Aorta (tissue), 5 donors: ENCODE measurements at regions not wholly inside any gene's neighbourhood (a gene's known extent, or its start where the extent isn't known, plus 50 kb on each side); places are given as distances from the start of the nearest gene placed in this dataset.

ENCODE experiments used
- ATAC-seq: fragments of 200-7000 bp; cut with Tn5 transposase; one replicate; pipeline ENCODE4 v1.9.1; 2022; ENCODE audit warnings: moderate library complexity; ENCODE audit not compliant: low FRiP score
- DNase-seq, 2 donors: peaks; one replicate each; pipeline ENCODE4 v3.0.0-alpha.2; 2020
- H3K27ac ChIP-seq, 2 donors: one replicate each; pipeline ENCODE4 v1.5.1; 2013; ENCODE audit warnings: low read length in 2 of 2, mild to moderate bottlenecking in 2 of 2, moderate library complexity in 2 of 2, control low read depth in 1 of 2, inconsistent platforms in 1 of 2, low read depth in 1 of 2
- H3K27me3 ChIP-seq, 2 donors: one replicate each; pipeline ENCODE4 v1.6.1; 2013; ENCODE audit warnings: control low read depth in 1 of 2, low read length in 1 of 2, mild to moderate bottlenecking in 1 of 2, moderate library complexity in 1 of 2; ENCODE audit not compliant: insufficient read depth in 2 of 2, control insufficient read depth in 1 of 2
- H3K36me3 ChIP-seq, 2 donors: one replicate each; pipeline ENCODE4 v1.6.1; 2013; ENCODE audit warnings: control low read depth in 1 of 2, low read length in 1 of 2, mild to moderate bottlenecking in 1 of 2; ENCODE audit not compliant: insufficient read depth in 2 of 2, control insufficient read depth in 1 of 2
- H3K4me1 ChIP-seq, 2 donors: one replicate each; pipeline ENCODE4 v1.6.1; 2013; ENCODE audit warnings: low read length in 2 of 2, control low read depth in 1 of 2, mild to moderate bottlenecking in 1 of 2, moderate library complexity in 1 of 2; ENCODE audit not compliant: insufficient read depth in 2 of 2, control insufficient read depth in 1 of 2
- H3K4me3 ChIP-seq, 2 donors: one replicate each; pipeline ENCODE4 v1.5.1; 2013; ENCODE audit warnings: low read length in 2 of 2, control low read depth in 1 of 2, mild to moderate bottlenecking in 1 of 2
- H3K9me3 ChIP-seq: one replicate; pipeline ENCODE4 v1.6.1; 2013; ENCODE audit warnings: mild to moderate bottlenecking, low read length; ENCODE audit not compliant: control insufficient read depth
- WGBS, 2 donors: extraction: QIAGEN DNeasy Blood & Tissue Kit; methylation state at CpG; one replicate each; pipeline ENCODE4 v1.1.7; 2013; 5-methylcytosine and 5-hydroxymethylcytosine counted together
- intact Hi-C, 2 donors: fragments of 100-400 bp; cut with DNase I; formaldehyde crosslinking; loops; one replicate each; pipeline versions ENCODE4 v1.14.2 to v1.15.0; 2022
- donor health status: healthy with polysubstance abuse.
- donor health status: Bipolar disorder and iron deficiency.
- donor health status: DM: no; HTN: no; CAD: no.
- donor health status: DM: no; HTN: no; CAD: no.
- donor health status: DM: yes; HTN: yes; CAD: no.

- WGBS, 2 donors: 82 to 87% methylated on average over 21 of the region's 21 CpGs
- H3K36me3 ChIP-seq: no peaks in the 10 kb centered on the region
- no peaks in the 10 kb centered on the region for H3K27me3 ChIP-seq
- intact Hi-C loops: no loop called here
- H3K27ac ChIP-seq: no peak overlapping the region
- no peak for ATAC-seq
- no peaks in the 10 kb centered on the region for H3K4me1 ChIP-seq
- no peak for DNase-seq
- no peak overlapping the region for H3K4me3 ChIP-seq
- H3K9me3 ChIP-seq: no peaks in the 10 kb centered on the region
Measured at GRCh38 chr12:131612092-131612755, 98.7 kb upstream of the SFSWAP start.

GRCh38 chr12:131613186-131613585, 97.7 kb upstream of the SFSWAP start:
- 81 to 86% methylated on average over 11 of the region's 11 CpGs for WGBS, 2 donors
- Histone ChIP-seq H3K4me1 (no peaks in the 10 kb centered on the region), H3K27me3 (no peaks in the 10 kb centered on the region), H3K27ac (no peak overlapping the region), H3K9me3 (no peaks in the 10 kb centered on the region), H3K36me3 (no peaks in the 10 kb centered on the region), H3K4me3 (no peak overlapping the region)
- ATAC-seq (no peak), DNase-seq (no peak)
- intact Hi-C loops: no loop called here

- no peak for ATAC-seq
- H3K27me3 ChIP-seq: no peaks in the 10 kb centered on the region
- DNase-seq: no peak
- no peak overlapping the region for H3K27ac ChIP-seq
- H3K4me3 ChIP-seq: no peak overlapping the region
- intact Hi-C loops: no loop called here
- H3K4me1 ChIP-seq: no peaks in the 10 kb centered on the region
- WGBS, 2 donors: 77 to 79% methylated on average over 13 of the region's 13 CpGs
- H3K9me3 ChIP-seq: no peaks in the 10 kb centered on the region
- H3K36me3 ChIP-seq: no peaks in the 10 kb centered on the region
Measured at GRCh38 chr12:131613678-131614077, 97.2 kb upstream of the SFSWAP start.

- Histone ChIP-seq H3K36me3 (no peaks in the 10 kb centered on the region), H3K9me3 (no peaks in the 10 kb centered on the region), H3K27me3 (no peaks in the 10 kb centered on the region), H3K4me1 (no peaks in the 10 kb centered on the region), H3K27ac (no peak overlapping the region), H3K4me3 (no peak overlapping the region)
- DNase-seq: no peak
- 19 to 20% methylated on average over 6 of the region's 6 CpGs for WGBS, 2 donors
- intact Hi-C loops: no loop called here
- ATAC-seq: no peak
Measured at GRCh38 chr12:131615326-131616042, 95.4 kb upstream of the SFSWAP start.

- Histone ChIP-seq H3K4me3 (no peak overlapping the region), H3K4me1 (no peaks in the 10 kb centered on the region), H3K27me3 (no peaks in the 10 kb centered on the region), H3K9me3 (no peaks in the 10 kb centered on the region), H3K27ac (no peak overlapping the region), H3K36me3 (no peaks in the 10 kb centered on the region)
- WGBS, 2 donors: 21 to 22% methylated on average over 19 of the region's 19 CpGs
- intact Hi-C loops: no loop called here
- DNase-seq (no peak), ATAC-seq (no peak)
Measured at GRCh38 chr12:131616043-131616700, 94.7 kb upstream of the SFSWAP start.

- H3K4me3 ChIP-seq: no peak overlapping the region
- H3K27me3 ChIP-seq: no peaks in the 10 kb centered on the region
Measured at GRCh38 chr12:131616738-131617137, 94.2 kb upstream of the SFSWAP start.

GRCh38 chr12:131617179-131617578, 93.7 kb upstream of the SFSWAP start:
- intact Hi-C loops: no loop called here
- WGBS, 2 donors: 90 to 94% methylated on average over 15 of the region's 15 CpGs
- Histone ChIP-seq H3K9me3 (no peaks in the 10 kb centered on the region), H3K4me3 (no peak overlapping the region), H3K27ac (no peak overlapping the region), H3K27me3 (no peaks in the 10 kb centered on the region), H3K4me1 (no peaks in the 10 kb centered on the region), H3K36me3 (no peaks in the 10 kb centered on the region)
- ATAC-seq (no peak), DNase-seq (no peak)

More at GRCh38 chr12:131616738-131617137, 94.2 kb upstream of the SFSWAP start:
- no peaks in the 10 kb centered on the region for H3K4me1 ChIP-seq
- no peaks in the 10 kb centered on the region for H3K36me3 ChIP-seq
- no peak for ATAC-seq
- no peaks in the 10 kb centered on the region for H3K9me3 ChIP-seq
- 75 to 78% methylated on average over 11 of the region's 11 CpGs for WGBS, 2 donors
- H3K27ac ChIP-seq: no peak overlapping the region
- no peak for DNase-seq
- intact Hi-C loops: no loop called here

- H3K36me3 ChIP-seq: no peaks in the 10 kb centered on the region
- H3K4me3 ChIP-seq: no peak overlapping the region
- DNase-seq (no peak), ATAC-seq (no peak)
- WGBS, 2 donors: 71% methylated on average over 21 to 23 of the region's 23 CpGs
- H3K9me3 ChIP-seq: no peaks in the 10 kb centered on the region
- no peaks in the 10 kb centered on the region for H3K4me1 ChIP-seq
- H3K27me3 ChIP-seq: no peaks in the 10 kb centered on the region
- H3K27ac ChIP-seq: no peak overlapping the region
- intact Hi-C loops: no loop called here
Measured at GRCh38 chr12:131617596-131618302, 93.1 kb upstream of the SFSWAP start.
